BJ (cell line): ENCODE measurements at regions not wholly inside any gene's neighbourhood (a gene's known extent, or its start where the extent isn't known, plus 50 kb on each side); places are given as distances from the start of the nearest gene placed in this dataset.

ENCODE experiments used
- CTCF ChIA-PET: fragments of 350-600 bp; formaldehyde crosslinking; extraction: SDS; loops from one replicate; lab custom pipeline; 2021; ENCODE audit warnings: antibody characterized with exemption, inconsistent platforms; lab: Yijun Ruan, JAX
- POLR2A ChIA-PET: fragments of 300-600 bp; sonication (Branson Sonifier 250); formaldehyde crosslinking; extraction: SDS; loops from one replicate; lab custom pipeline; 2021; ENCODE audit warnings: antibody characterized with exemption; lab: Charles Lee
- DNase-seq: peaks from one replicate; pipeline ENCODE4 v3.0.0-alpha.2; 2011; ENCODE audit warnings: low read depth
- H3K27me3 ChIP-seq: 2 replicates; pipeline ENCODE4 v1.6.0; 2011; ENCODE audit warnings: low read length; ENCODE audit not compliant: control insufficient read depth, insufficient read depth
- H3K36me3 ChIP-seq: 2 replicates; pipeline ENCODE4 v1.5.1; 2011; ENCODE audit warnings: low read length; ENCODE audit not compliant: control insufficient read depth, insufficient read depth
- H3K4me3 ChIP-seq: 2 replicates; pipeline ENCODE4 v1.5.1; 2011; ENCODE audit warnings: low read depth, mild to moderate bottlenecking, control low read depth, low read length
- TF ChIP-seq, protein P1 (sequence below): IDR thresholded peaks from 2 replicates; pipeline ENCODE4 v1.5.1; 2011; ENCODE audit warnings: low read depth, mild to moderate bottlenecking, control low read depth, inconsistent platforms, low read length, moderate library complexity; ENCODE audit not compliant: insufficient read depth

DNA sequence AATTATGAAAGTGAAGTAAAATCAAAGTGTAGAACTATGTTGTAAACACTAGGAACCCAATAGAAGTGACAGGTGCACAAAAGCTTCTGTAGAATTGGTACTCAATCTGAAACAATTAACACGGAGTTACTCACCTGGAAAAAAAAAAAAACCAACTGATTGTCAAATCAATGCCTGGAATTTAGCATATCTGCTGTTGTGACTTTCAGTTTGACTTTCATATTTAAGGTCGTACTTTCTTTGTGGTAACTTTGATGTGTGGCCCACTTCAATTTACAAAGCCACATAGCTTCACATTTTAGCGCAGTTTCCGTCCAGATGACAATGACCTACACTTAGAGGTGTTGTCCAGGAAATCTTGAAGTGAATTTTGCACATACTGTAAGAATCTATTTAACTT lies 1124.9 kb downstream of the STIM2 start:
- Histone ChIP-seq H3K36me3 (no peaks in the 10 kb centered on the region), H3K4me3 (no peak overlapping the region), H3K27me3 (no peaks in the 10 kb centered on the region)
- DNase-seq = no peak
- ChIA-PET CTCF (no interaction called here), POLR2A (no interaction called here)
- TF ChIP-seq, protein P1, sequence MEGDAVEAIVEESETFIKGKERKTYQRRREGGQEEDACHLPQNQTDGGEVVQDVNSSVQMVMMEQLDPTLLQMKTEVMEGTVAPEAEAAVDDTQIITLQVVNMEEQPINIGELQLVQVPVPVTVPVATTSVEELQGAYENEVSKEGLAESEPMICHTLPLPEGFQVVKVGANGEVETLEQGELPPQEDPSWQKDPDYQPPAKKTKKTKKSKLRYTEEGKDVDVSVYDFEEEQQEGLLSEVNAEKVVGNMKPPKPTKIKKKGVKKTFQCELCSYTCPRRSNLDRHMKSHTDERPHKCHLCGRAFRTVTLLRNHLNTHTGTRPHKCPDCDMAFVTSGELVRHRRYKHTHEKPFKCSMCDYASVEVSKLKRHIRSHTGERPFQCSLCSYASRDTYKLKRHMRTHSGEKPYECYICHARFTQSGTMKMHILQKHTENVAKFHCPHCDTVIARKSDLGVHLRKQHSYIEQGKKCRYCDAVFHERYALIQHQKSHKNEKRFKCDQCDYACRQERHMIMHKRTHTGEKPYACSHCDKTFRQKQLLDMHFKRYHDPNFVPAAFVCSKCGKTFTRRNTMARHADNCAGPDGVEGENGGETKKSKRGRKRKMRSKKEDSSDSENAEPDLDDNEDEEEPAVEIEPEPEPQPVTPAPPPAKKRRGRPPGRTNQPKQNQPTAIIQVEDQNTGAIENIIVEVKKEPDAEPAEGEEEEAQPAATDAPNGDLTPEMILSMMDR = no peak

DNA sequence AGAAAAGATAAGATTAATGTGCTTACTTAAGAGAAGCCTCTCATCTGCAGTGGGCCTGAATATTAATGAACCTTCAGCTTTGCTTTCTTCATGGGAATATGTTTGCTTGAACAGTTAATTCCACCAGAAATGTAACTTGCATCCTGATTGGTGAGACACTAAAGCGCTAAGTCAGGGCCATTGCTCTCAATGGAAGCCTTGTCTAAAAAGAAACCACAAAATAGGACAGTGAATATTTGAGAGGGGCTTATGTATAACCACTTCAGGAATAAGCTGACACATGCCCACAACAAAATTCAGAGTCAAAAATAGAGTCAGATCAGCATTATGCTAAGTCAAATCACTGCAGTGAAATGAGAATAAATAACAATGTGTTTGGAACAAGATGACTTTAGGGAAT lies 1125.8 kb downstream of the STIM2 start:
- no peaks in the 10 kb centered on the region for H3K36me3 ChIP-seq
- no peak for DNase-seq
- POLR2A ChIA-PET = no interaction called here
- H3K27me3 ChIP-seq = no peaks in the 10 kb centered on the region
- TF ChIP-seq, protein P1 = no peak
- no peak overlapping the region for H3K4me3 ChIP-seq
- CTCF ChIA-PET = no interaction called here

DNA sequence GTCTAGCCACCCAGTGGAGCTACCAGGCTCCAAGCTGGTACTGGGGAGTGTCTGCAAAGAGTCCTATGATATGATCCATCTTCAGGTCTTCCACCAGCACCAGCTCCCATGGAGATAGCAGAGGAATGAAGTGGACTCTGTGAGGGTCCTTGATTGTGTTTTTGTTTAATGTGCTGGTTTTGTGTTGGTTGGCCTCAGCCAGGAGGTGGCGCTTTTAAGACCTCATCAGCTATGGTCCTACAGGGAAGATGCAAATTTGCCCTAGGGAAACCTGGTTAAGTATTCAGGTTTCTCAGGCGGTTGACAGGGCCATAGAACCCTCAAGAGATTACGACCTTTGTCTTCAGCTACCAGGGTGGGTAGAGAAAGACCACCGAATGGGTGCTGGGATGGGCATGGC lies 1141.1 kb downstream of the STIM2 start:
- no peak for DNase-seq
- CTCF ChIA-PET = no interaction called here
- Histone ChIP-seq H3K36me3 (no peaks in the 10 kb centered on the region), H3K4me3 (no peak overlapping the region), H3K27me3 (no peaks in the 10 kb centered on the region)
- TF ChIP-seq, protein P1 = no peak
- POLR2A ChIA-PET = no interaction called here

DNA sequence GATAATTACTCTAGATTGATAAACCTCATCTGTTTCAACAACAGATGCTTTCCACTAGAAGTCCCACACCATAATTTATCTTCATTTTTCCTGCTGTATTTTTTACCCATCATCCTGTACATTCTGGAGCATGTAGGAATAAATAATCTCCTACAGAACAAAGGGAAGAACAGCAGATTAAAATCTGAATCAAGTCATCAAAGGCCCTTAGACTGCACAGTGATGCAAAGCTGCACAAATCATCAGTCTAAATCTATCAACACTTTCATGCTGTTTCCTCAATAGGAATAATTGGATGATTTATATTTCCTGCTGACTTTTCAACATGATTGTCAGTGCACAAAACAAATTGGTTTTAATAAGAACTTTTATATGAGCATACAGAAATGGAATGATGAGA lies 1143.9 kb downstream of the STIM2 start:
- Histone ChIP-seq H3K4me3 (no peak overlapping the region), H3K27me3 (no peaks in the 10 kb centered on the region), H3K36me3 (no peaks in the 10 kb centered on the region)
- TF ChIP-seq, protein P1 = no peak
- CTCF ChIA-PET = no interaction called here
- POLR2A ChIA-PET = no interaction called here
- DNase-seq = no peak

DNA sequence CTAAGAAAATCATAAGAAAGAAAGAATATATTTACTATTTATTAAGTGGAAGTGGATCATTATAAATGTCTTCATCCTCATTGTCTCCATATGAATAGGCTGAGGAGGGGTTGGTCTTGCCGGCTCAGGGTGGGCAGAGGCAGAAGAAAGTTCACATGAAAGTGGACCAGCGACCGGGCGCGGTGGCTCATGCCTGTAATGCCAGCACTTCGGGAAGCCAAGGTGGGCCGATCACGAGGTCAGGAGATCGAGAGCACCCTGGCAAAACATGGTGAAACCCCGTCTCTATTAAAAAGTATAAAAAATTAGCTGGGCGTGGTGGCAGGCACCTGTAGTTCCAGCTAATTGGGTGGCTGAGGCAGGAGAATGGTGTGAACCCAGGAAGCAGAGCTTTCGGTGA lies 1145.4 kb downstream of the STIM2 start:
- POLR2A ChIA-PET = no interaction called here
- CTCF ChIA-PET = no interaction called here
- Histone ChIP-seq H3K36me3 (no peaks in the 10 kb centered on the region), H3K4me3 (no peak overlapping the region), H3K27me3 (no peaks in the 10 kb centered on the region)
- TF ChIP-seq, protein P1 = no peak
- no peak for DNase-seq
